HFFc6 (cell line): ENCODE measurements at regions not wholly inside any gene's neighbourhood (a gene's known extent, or its start where the extent isn't known, plus 50 kb on each side); places are given as distances from the start of the nearest gene placed in this dataset.
A peak's percentile ranks its signal among the peaks of the same experiment; 100 is the strongest.
"Not testable (repeated sequence)": the region's sequence is repeated elsewhere in the genome, so short reads cannot be mapped to it uniquely, and the experiment has no call there.

Source experiments
- DNase-seq: peaks from one replicate; pipeline ENCODE4 v3.0.0-alpha.2; 2018
- H3K27ac Mint-ChIP-seq: 2 replicates; pipeline ENCODE4 v1.8.0; 2020; ENCODE audit warnings: mild to moderate bottlenecking, mixed read lengths
- H3K27me3 Mint-ChIP-seq: 2 replicates; pipeline ENCODE4 v1.8.0; 2021; ENCODE audit warnings: mild to moderate bottlenecking, moderate library complexity, mixed read lengths; ENCODE audit not compliant: insufficient read depth
- H3K36me3 Mint-ChIP-seq: 2 replicates; pipeline ENCODE4 v1.8.0; 2021; ENCODE audit warnings: low read depth, mixed read lengths
- H3K4me1 Mint-ChIP-seq: 2 replicates; pipeline ENCODE4 v1.8.0; 2020; ENCODE audit warnings: low read depth, mixed read lengths
- H3K4me3 Mint-ChIP-seq: 2 replicates; pipeline ENCODE4 v1.8.0; 2020; ENCODE audit warnings: mild to moderate bottlenecking, moderate library complexity, mixed read lengths
- H3K9me3 Mint-ChIP-seq: 2 replicates; pipeline ENCODE4 v1.8.0; 2020; ENCODE audit warnings: mild to moderate bottlenecking, mixed read lengths
- TF ChIP-seq, protein P1 (sequence below): fragments of 200-600 bp; sonication (generic); IDR thresholded peaks from 2 replicates; pipeline ENCODE4 v1.5.0; 2021; ENCODE audit warnings: antibody characterized with exemption, mild to moderate bottlenecking

DNA sequence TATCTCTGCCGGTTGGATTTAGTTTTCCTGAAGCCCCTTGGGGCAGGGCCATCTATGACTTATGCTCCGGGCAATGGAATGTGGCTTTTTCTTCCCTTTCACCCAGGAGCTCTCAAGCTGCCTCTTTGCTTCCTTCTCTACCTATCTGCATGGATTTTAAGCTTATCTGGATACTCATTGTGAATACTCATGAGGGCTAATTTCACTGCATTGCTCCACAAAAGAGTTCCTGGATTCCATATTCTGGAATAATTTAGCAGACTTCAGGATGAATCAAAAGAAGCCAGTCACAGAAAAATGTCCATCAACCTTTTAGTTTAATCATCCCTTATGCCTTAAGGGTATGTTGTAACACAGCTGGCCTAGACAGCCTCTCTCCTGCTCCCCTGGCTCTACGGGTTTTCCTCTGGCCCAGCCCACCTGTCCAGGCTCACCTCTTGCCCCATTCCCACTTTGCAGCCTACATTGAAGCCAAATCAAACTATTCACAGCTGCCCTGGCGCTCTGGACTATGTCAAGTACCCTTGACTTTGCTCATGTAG is 122.8 kb upstream of the RMDN2 start:
- peaks cover 80% of the 10 kb centered on the region for H3K4me1 Mint-ChIP-seq
- H3K4me3 Mint-ChIP-seq = peak overlapping the region; percentile 64
- H3K9me3 Mint-ChIP-seq = peaks cover 15% of the 10 kb centered on the region
- H3K27me3 Mint-ChIP-seq = no peaks in the 10 kb centered on the region
- peaks cover 21% of the 10 kb centered on the region for H3K36me3 Mint-ChIP-seq
- peak; percentile 59 for DNase-seq
- peak overlapping the region; percentile 85 for H3K27ac Mint-ChIP-seq
- TF ChIP-seq, protein P1, sequence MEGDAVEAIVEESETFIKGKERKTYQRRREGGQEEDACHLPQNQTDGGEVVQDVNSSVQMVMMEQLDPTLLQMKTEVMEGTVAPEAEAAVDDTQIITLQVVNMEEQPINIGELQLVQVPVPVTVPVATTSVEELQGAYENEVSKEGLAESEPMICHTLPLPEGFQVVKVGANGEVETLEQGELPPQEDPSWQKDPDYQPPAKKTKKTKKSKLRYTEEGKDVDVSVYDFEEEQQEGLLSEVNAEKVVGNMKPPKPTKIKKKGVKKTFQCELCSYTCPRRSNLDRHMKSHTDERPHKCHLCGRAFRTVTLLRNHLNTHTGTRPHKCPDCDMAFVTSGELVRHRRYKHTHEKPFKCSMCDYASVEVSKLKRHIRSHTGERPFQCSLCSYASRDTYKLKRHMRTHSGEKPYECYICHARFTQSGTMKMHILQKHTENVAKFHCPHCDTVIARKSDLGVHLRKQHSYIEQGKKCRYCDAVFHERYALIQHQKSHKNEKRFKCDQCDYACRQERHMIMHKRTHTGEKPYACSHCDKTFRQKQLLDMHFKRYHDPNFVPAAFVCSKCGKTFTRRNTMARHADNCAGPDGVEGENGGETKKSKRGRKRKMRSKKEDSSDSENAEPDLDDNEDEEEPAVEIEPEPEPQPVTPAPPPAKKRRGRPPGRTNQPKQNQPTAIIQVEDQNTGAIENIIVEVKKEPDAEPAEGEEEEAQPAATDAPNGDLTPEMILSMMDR = no peak

DNA sequence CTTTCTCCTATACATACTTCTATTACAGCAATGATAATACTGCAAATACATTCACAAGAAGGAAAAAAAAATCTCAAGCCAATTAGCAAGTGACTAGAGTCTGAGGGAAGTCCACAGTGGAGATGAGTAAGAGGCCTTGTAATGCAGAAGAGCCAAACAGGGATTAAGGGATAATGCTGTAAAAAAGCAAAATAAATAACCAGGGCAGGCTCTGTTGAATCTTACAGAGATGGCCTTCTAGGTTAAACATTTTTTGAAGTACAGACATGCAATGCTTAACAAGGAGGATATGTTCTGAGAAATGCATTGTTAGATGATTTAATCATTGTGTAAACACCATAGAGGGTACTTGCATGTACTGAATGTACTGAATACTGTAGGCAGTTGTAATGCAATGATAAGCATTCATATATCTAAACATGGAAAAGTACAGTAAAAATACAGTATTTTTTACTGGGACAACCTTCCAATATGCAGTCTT is 122.1 kb upstream of the RMDN2 start:
- TF ChIP-seq, protein P1 = no peak
- peaks cover 74% of the 10 kb centered on the region for H3K4me1 Mint-ChIP-seq
- peaks cover 18% of the 10 kb centered on the region for H3K9me3 Mint-ChIP-seq
- peak overlapping the region; percentile 85 for H3K27ac Mint-ChIP-seq
- DNase-seq = peak; percentile 98
- H3K27me3 Mint-ChIP-seq = no peaks in the 10 kb centered on the region
- H3K4me3 Mint-ChIP-seq = peak overlapping the region; percentile 64
- peaks cover 27% of the 10 kb centered on the region for H3K36me3 Mint-ChIP-seq

GRCh38 chr2:37806004-37806403 is 119.1 kb upstream of the RMDN2 start:
- peaks cover 72% of the 10 kb centered on the region for H3K4me1 Mint-ChIP-seq
- H3K36me3 Mint-ChIP-seq = peaks cover 35% of the 10 kb centered on the region
- H3K9me3 Mint-ChIP-seq = peaks cover 18% of the 10 kb centered on the region
- not testable (repeated sequence) for H3K27ac Mint-ChIP-seq, H3K4me3 Mint-ChIP-seq, DNase-seq, H3K27me3 Mint-ChIP-seq

DNA sequence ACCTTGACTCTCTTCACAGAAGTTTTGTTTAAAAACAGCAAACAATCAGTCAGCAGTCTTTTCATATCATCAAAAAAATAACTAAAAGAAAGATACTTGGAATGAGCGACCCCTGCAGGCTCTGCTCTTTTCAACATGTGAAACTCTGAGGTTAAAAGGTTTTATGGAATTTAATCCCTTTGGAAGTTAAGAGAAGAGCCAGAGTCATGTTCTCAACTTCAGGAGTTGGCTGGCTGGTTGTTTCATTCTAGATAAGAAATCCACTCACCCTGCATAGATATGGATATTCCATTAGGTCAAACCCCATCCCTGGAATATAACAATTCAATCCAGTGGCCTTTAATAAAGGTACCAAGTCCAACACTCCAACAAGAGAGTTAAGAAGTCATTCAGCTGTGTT is 115.6 kb upstream of the RMDN2 start:
- Mint-ChIP-seq H3K27ac (peak overlapping the region; percentile 73), H3K4me3 (peak overlapping the region; percentile 14; the same call in 1 of the 2 replicates), H3K27me3 (no peaks in the 10 kb centered on the region), H3K9me3 (peaks cover 18% of the 10 kb centered on the region), H3K36me3 (peaks cover 35% of the 10 kb centered on the region), H3K4me1 (peaks cover 39% of the 10 kb centered on the region)
- TF ChIP-seq, protein P1 = peak; percentile 88
- DNase-seq = peak; percentile 62

DNA sequence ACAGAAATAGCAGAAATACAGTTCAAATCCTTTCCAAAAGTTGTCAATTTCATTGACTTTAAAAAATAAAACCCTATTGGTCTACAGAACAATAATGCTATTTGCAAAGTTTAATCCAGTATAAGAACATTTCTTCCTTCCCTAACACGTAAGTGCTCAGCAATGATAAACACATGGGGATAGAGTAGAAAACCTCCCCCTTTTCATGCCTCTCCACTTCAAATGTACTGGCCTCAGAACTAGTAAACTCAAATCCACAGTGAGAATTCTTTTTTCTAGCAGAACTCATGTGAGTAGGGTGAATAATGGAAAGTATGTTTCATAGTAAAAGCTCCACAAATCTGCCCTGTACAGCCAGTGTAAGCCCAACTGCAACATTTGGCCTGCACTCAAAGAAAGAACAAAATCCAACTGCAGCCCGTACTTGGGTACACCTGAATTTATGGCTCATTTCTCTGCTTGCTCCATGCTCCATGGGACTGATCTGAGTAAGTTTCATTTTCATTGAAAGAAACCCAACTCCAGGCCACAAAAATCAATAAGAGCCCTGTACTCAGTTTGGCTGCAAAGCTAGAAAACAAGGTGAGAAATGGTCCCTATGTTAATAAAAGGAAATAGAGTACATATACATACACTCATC is 115.0 kb upstream of the RMDN2 start:
- H3K4me3 Mint-ChIP-seq = peak overlapping the region; percentile 72
- H3K36me3 Mint-ChIP-seq = peaks cover 35% of the 10 kb centered on the region
- TF ChIP-seq, protein P1 = no peak
- no peak for DNase-seq
- peaks cover 18% of the 10 kb centered on the region for H3K9me3 Mint-ChIP-seq
- peak overlapping the region; percentile 77 for H3K27ac Mint-ChIP-seq
- H3K27me3 Mint-ChIP-seq = no peaks in the 10 kb centered on the region
- peaks cover 39% of the 10 kb centered on the region for H3K4me1 Mint-ChIP-seq

- no peak for DNase-seq
- Mint-ChIP-seq H3K9me3 (peaks cover 2% of the 10 kb centered on the region; the same call in 1 of the 2 replicates), H3K4me1 (peaks cover 24% of the 10 kb centered on the region), H3K36me3 (peaks cover 13% of the 10 kb centered on the region), H3K4me3 (no peak overlapping the region), H3K27ac (no peak overlapping the region), H3K27me3 (no peaks in the 10 kb centered on the region)
- TF ChIP-seq, protein P1 = peak; percentile 65; the same call in 1 of the 2 replicates
Measured at GRCh38 chr2:37812414-37812813, 112.7 kb upstream of the RMDN2 start.
